ENCODE measurements at regions not wholly inside any gene's neighbourhood (a gene's known extent, or its start where the extent isn't known, plus 50 kb on each side); places are given as distances from the start of the nearest gene placed in this dataset.

DNA sequence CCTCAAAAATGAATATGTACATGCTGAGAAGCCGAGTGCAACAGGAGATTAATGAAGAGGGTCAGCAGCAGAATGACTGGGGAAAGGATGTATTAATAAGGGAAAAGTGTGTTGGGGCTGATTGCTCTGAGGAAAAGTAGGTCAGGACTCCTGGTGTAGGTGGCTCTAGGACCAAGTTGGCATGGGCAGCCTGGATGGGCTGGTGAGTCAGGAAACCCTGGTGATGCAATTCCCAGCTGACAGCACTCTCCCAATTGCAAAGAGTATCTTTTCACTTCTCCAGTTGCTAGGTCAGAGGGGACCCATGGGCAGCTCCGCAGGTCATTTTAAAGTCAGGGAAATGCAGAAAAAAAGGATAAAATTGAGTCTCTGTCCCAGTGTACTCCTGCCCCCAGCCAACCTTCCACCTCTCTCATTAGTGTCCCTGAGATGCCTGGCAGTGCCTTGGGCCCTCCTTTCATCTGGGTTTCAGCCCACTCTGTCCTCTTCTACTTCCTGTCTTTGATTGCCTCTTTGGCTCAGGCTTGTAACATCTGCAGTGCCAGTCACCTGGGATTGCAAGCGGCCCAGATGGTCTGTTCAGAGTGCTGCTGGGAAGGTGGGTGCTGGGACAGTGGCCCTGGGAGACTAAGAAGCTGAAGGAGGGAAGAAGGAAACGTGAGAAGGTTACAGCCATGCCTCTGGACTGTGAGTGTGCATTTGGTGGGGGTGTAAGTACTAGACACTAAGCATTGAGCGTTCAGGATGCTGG, 2177.2 kb downstream of the TP53TG3F start:
- in situ Hi-C loops (cut with MboI; ENCODE audit: low sequenced_read_pairs in 4 of 4): no loop called here
- TF ChIP-seq, protein P1, sequence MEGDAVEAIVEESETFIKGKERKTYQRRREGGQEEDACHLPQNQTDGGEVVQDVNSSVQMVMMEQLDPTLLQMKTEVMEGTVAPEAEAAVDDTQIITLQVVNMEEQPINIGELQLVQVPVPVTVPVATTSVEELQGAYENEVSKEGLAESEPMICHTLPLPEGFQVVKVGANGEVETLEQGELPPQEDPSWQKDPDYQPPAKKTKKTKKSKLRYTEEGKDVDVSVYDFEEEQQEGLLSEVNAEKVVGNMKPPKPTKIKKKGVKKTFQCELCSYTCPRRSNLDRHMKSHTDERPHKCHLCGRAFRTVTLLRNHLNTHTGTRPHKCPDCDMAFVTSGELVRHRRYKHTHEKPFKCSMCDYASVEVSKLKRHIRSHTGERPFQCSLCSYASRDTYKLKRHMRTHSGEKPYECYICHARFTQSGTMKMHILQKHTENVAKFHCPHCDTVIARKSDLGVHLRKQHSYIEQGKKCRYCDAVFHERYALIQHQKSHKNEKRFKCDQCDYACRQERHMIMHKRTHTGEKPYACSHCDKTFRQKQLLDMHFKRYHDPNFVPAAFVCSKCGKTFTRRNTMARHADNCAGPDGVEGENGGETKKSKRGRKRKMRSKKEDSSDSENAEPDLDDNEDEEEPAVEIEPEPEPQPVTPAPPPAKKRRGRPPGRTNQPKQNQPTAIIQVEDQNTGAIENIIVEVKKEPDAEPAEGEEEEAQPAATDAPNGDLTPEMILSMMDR (IDR thresholded peaks at IDR 0.05 in 4 of 5, conservative IDR thresholded peaks at IDR 0.05 in 1 of 5): no peak
- TF ChIP-seq POLR2A (IDR thresholded peaks at IDR 0.05): no peak

DNA sequence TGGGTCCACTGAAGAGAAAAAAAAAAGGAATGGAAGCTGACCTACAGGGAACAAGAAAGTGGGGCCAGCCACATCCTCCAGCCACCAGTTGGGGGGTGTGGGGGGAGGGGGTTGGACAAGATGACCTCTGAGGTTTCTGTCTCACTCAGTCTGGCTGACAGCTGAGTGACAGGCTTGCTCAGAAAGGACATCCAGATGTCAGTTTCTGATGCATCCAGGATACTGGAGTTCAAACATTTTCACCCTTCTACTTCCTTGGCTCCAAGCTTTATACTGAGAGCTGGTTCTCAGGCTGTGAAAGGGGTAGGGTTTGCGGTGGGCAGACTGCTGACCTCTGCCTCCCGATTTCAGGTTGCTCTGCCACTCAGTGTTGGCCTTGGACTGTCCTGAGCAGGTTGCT, 2178.3 kb downstream of the TP53TG3F start:
- H3K4me1 ChIP-seq: no peaks in the 10 kb centered on the region
- in situ Hi-C loops (cut with MboI; ENCODE audit: low sequenced_read_pairs in 4 of 4) (no loop called here), intact Hi-C loops (cut with DNase I; ENCODE audit: low total_unique reads) (no loop called here)
- DNase-seq (no peak), ATAC-seq (no peak)
- no peaks in the 10 kb centered on the region for H3K36me3 ChIP-seq
- no peak overlapping the region for H3K4me3 ChIP-seq
- no peak overlapping the region for H3K27ac ChIP-seq
- no peaks in the 10 kb centered on the region for H3K9me3 ChIP-seq
- no peak for TF ChIP-seq POLR2A (IDR thresholded peaks at IDR 0.05)
- TF ChIP-seq, protein P1 (IDR thresholded peaks at IDR 0.05 in 4 of 5, conservative IDR thresholded peaks at IDR 0.05 in 1 of 5): no peak
- H3K27me3 ChIP-seq: no peaks in the 10 kb centered on the region

More for the DNA sequence above, 2177.2 kb downstream of the TP53TG3F start:
- H3K4me1 ChIP-seq: no peaks in the 10 kb centered on the region
- no peak overlapping the region for H3K4me3 ChIP-seq
- DNase-seq: no peak
- no peak for ATAC-seq
- H3K9me3 ChIP-seq: no peaks in the 10 kb centered on the region
- no peaks in the 10 kb centered on the region for H3K27me3 ChIP-seq
- intact Hi-C loops (cut with DNase I; ENCODE audit: low total_unique reads): no loop called here
- H3K36me3 ChIP-seq: no peaks in the 10 kb centered on the region
- no peak overlapping the region for H3K27ac ChIP-seq

DNA sequence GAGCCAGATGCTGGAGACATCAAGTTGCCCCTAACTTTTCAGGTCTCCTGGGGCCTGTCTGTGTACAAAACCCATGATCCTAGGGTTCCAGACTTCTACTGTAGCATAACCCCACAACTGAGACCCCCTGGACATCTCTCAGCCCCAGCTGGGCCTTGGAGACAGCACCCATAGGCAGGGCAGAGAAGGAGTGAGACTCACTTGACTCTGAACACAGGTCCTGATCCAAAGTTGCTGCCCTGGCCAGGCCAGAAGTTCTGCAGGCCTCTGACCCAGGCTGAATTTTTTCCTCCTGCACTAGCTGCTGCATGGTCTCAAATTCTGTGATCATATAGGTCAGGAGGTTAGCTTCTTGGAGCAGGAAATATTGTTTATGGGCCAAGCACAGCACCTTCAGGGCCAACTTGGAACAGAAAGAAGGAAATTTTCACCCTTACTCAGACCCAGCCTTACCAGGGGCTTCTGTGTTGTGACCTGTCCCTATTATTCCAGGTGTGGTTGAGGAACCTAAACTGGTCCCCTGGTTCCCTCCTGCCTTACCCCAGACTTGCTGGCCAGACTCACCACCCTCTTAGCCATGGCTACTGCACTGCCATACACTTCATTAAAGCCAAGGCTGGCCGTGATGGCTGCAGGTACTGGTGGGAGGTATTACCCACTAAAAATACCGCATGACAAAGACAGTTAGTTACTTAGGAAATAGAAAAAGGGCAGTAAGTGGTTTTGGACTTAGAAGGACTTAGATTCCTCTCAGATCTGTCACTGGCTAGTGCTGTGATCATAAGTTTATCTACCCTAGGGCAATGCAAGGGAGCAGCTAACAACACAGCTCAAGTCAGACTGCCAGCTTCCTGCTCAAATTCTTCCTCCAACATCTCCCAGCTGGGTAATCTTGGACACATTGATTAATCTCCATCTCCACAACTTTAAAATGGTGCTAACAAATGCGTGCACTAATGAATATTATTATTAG, 2180.1 kb downstream of the TP53TG3F start:
- Histone ChIP-seq H3K27me3 (no peaks in the 10 kb centered on the region), H3K36me3 (no peaks in the 10 kb centered on the region), H3K9me3 (no peaks in the 10 kb centered on the region), H3K4me1 (no peaks in the 10 kb centered on the region), H3K27ac (no peak overlapping the region), H3K4me3 (no peak overlapping the region)
- intact Hi-C loops (cut with DNase I; ENCODE audit: low total_unique reads) (no loop called here), in situ Hi-C loops (cut with MboI; ENCODE audit: low sequenced_read_pairs in 4 of 4) (no loop called here)
- no peak for ATAC-seq
- no peak for TF ChIP-seq POLR2A (IDR thresholded peaks at IDR 0.05)
- TF ChIP-seq, protein P1 (IDR thresholded peaks at IDR 0.05 in 4 of 5, conservative IDR thresholded peaks at IDR 0.05 in 1 of 5): no peak
- DNase-seq: no peak

DNA sequence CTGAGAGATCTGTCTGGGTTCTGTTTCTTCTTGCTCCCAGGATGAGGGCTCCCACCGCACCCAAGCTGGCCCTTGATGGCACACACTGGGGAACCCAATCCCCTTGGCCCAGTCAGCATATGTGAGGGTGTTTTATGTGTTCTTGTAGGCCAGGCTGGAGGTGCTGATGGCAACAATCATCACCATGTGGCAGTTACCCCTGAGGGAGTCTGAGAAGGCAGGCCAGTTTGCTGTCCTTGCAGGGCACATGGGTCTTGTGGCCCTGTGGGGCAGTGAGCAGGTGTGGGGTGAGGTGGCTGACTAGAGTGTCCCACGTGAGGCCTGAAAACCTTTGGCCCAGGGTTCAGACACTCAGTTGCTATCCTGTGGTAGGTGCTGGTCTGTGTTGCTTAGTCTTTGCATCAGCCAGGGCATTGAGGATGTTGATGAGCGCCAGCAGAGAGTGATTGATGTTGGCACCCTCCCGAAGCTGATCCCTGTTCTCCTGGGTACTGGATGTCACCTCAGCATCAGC, 2183.0 kb downstream of the TP53TG3F start:
- Histone ChIP-seq H3K36me3 (no peaks in the 10 kb centered on the region), H3K9me3 (no peaks in the 10 kb centered on the region), H3K27me3 (no peaks in the 10 kb centered on the region), H3K4me1 (no peaks in the 10 kb centered on the region), H3K4me3 (no peak overlapping the region), H3K27ac (no peak overlapping the region)
- TF ChIP-seq, protein P1 (IDR thresholded peaks at IDR 0.05 in 4 of 5, conservative IDR thresholded peaks at IDR 0.05 in 1 of 5): no peak
- no peak for TF ChIP-seq POLR2A (IDR thresholded peaks at IDR 0.05)
- DNase-seq (no peak), ATAC-seq (no peak)
- intact Hi-C loops (cut with DNase I; ENCODE audit: low total_unique reads) (no loop called here), in situ Hi-C loops (cut with MboI; ENCODE audit: low sequenced_read_pairs in 4 of 4) (no loop called here)

Measured in gastrocnemius medialis (tissue), 4 donors.